Endothelial cell of umbilical vein (primary cell): ENCODE measurements at regions not wholly inside any gene's neighbourhood (a gene's known extent, or its start where the extent isn't known, plus 50 kb on each side); places are given as distances from the start of the nearest gene placed in this dataset.

Experiments
- BruUV-seq: library from RNA; stranded (reverse); fragments of 400-500 nt; replicated peaks from 2 replicates; lab custom pipeline; 2021; lab: Mats Ljungman, UMichigan
- CTCF ChIA-PET: fragments of 300-600, 350-600 bp; sonication (Branson Sonifier 250); formaldehyde crosslinking; loops from one replicate; lab custom pipeline; 2021; ENCODE audit warnings: antibody characterized with exemption, inconsistent platforms; lab: Charles Lee
- POLR2A ChIA-PET: fragments of 300-600, 350-600 bp; sonication (Branson Sonifier 250); formaldehyde crosslinking; loops from one replicate; lab custom pipeline; 2021; ENCODE audit warnings: antibody characterized with exemption, inconsistent platforms; lab: Charles Lee
- DNase-seq: peaks from one replicate; pipeline ENCODE4 v3.0.0-alpha.2; 2011; ENCODE audit warnings: low read depth, low spot score
- FAIRE-seq: peaks from 2 replicates; lab custom pipeline; 2011; peaks lifted over from hg19 to GRCh38; lab: Jason Lieb, UNC
- H2AFZ ChIP-seq: 2 replicates; pipeline ENCODE4 v1.6.0; 2012; ENCODE audit warnings: low read depth, low read length, control low read depth, inconsistent platforms
- H3K27ac ChIP-seq: 2 replicates; pipeline ENCODE4 v1.5.1; 2011; ENCODE audit warnings: low read depth, mild to moderate bottlenecking, control low read depth, low read length, moderate library complexity; ENCODE audit not compliant: insufficient read depth
- H3K27me3 ChIP-seq, 2 experiments: 2 replicates each; pipeline versions ENCODE4 v1.6.0 to v1.6.1; 2011; ENCODE audit warnings: low read length in 2 of 2, mixed read lengths in 1 of 2; ENCODE audit not compliant: control insufficient read depth in 2 of 2, insufficient read depth in 2 of 2
- H3K36me3 ChIP-seq, 2 experiments: 2 replicates in 1 of 2; 3 replicates in 1 of 2; pipeline ENCODE4 v1.5.1; 2011; ENCODE audit warnings: low read length in 2 of 2, mild to moderate bottlenecking in 1 of 2, moderate library complexity in 1 of 2; ENCODE audit not compliant: control insufficient read depth in 2 of 2, insufficient read depth in 2 of 2; ENCODE audit errors: extremely low read depth in 1 of 2
- H3K4me1 ChIP-seq: 3 replicates; pipeline ENCODE4 v1.5.1; 2011; ENCODE audit warnings: mild to moderate bottlenecking, low read length; ENCODE audit not compliant: control insufficient read depth, insufficient read depth; ENCODE audit errors: extremely low read depth
- H3K4me2 ChIP-seq: 2 replicates; pipeline ENCODE4 v1.6.1; 2011; ENCODE audit warnings: low read length, control low read depth, mixed read lengths; ENCODE audit not compliant: insufficient read depth
- H3K4me3 ChIP-seq, 3 experiments: fragments of 200-600 bp in 1 of 3; sonication (generic), shearing (Covaris generic) in 1 of 3; replicated peaks in 1 of 3; 2 replicates each; pipeline ENCODE4 v1.5.1; 2011 to 2016; ENCODE audit warnings: control low read depth in 3 of 3, low read length in 3 of 3, mild to moderate bottlenecking in 2 of 3, inconsistent platforms in 1 of 3, low read depth in 1 of 3, moderate library complexity in 1 of 3; ENCODE audit not compliant: insufficient read depth in 1 of 3
- H3K79me2 ChIP-seq: 2 replicates; pipeline ENCODE4 v1.6.0; 2012; ENCODE audit warnings: low read length, inconsistent platforms; ENCODE audit not compliant: control insufficient read depth, insufficient read depth
- H3K9ac ChIP-seq: replicated peaks from 2 replicates; pipeline ENCODE3; 2011; ENCODE audit warnings: low read length, control low read depth; ENCODE audit not compliant: insufficient read depth; ENCODE audit errors: extremely low read depth
- H3K9me1 ChIP-seq: replicated peaks from 3 replicates; pipeline ENCODE4 v1.6.0; 2011; ENCODE audit warnings: mild to moderate bottlenecking, low read length; ENCODE audit not compliant: control insufficient read depth, insufficient read depth; ENCODE audit errors: extremely low read depth
- H3K9me3 ChIP-seq: replicated peaks from 2 replicates; pipeline ENCODE4 v1.5.1; 2012; ENCODE audit warnings: low read length, inconsistent platforms; ENCODE audit not compliant: control insufficient read depth, insufficient read depth
- H4K20me1 ChIP-seq: replicated peaks from 2 replicates; pipeline ENCODE3; 2011; ENCODE audit warnings: mild to moderate bottlenecking, low read length; ENCODE audit not compliant: control insufficient read depth, insufficient read depth; ENCODE audit errors: extremely low read depth
- CTCF ChIP-seq, 2 donors: IDR thresholded peaks; 1 replicate in 1 of 2; 2 replicates in 1 of 2; pipeline ENCODE4 v1.5.1; 2011; ENCODE audit warnings: low read length in 2 of 2, mild to moderate bottlenecking in 2 of 2, moderate library complexity in 2 of 2, control low read depth in 1 of 2, inconsistent platforms in 1 of 2, low read depth in 1 of 2; ENCODE audit not compliant: insufficient read depth in 1 of 2; ENCODE audit errors: extremely low read depth in 1 of 2
- EZH2 ChIP-seq: IDR thresholded peaks from 2 replicates; pipeline ENCODE4 v1.6.1; 2012; ENCODE audit warnings: borderline replicate concordance, low read depth, mild to moderate bottlenecking, moderate library complexity, low read length, inconsistent platforms; ENCODE audit not compliant: severe bottlenecking
- GATA2 ChIP-seq: IDR thresholded peaks from 2 replicates; pipeline ENCODE4 v1.7.0; 2011; ENCODE audit warnings: low read depth, mild to moderate bottlenecking, moderate library complexity, mixed read lengths, low read length; ENCODE audit not compliant: insufficient read length, insufficient read depth
- JUN ChIP-seq: IDR thresholded peaks from 2 replicates; pipeline ENCODE4 v1.6.1; 2011; ENCODE audit warnings: borderline replicate concordance, low read depth; ENCODE audit not compliant: insufficient read length, insufficient read depth
- MYC ChIP-seq: IDR thresholded peaks from one replicate; pipeline ENCODE4 v1.6.1; 2011; ENCODE audit warnings: mild to moderate bottlenecking, low read depth, low read length
- POLR2A ChIP-seq: IDR thresholded peaks from 2 replicates; pipeline ENCODE4 v1.6.1; 2012; ENCODE audit warnings: low read depth, mild to moderate bottlenecking, control low read depth, low read length
- POLR2AphosphoS5 ChIP-seq: IDR thresholded peaks from 2 replicates; pipeline ENCODE4 v1.6.1; 2012; ENCODE audit warnings: low read depth, mild to moderate bottlenecking, control low read depth, low read length, moderate library complexity; ENCODE audit not compliant: insufficient read depth
- dilution Hi-C: fragments of 300-500 bp; cut with MboI; formaldehyde crosslinking; loops from one replicate; pipeline ENCODE4 v1.15.0; 2019; ENCODE audit warnings: low sequenced_read_pairs; ENCODE audit not compliant: extremely low pct_ligation_motif_present
- intact Hi-C: fragments of 100-400 bp; cut with micrococcal nuclease; formaldehyde crosslinking; loops from one replicate; pipeline ENCODE4 v1.10.0; 2022

GRCh38 chr5:66307647-66308241 is 163.6 kb downstream of the SREK1 start:
- Histone ChIP-seq H2AFZ (no peak overlapping the region), H3K27ac (no peak overlapping the region), H3K79me2 (no peaks in the 10 kb centered on the region), H3K36me3 (no peaks in the 10 kb centered on the region), H3K9me3 (no peaks in the 10 kb centered on the region), H3K4me1 (peaks cover 4% of the 10 kb centered on the region), H4K20me1 (no peaks in the 10 kb centered on the region), H3K27me3 (peaks cover 7 to 14% of the 10 kb centered on the region in 2 experiments), H3K9me1 (no peaks in the 10 kb centered on the region), H3K9ac (no peak overlapping the region), H3K4me2 (no peak overlapping the region), H3K4me3 (no peak overlapping the region)
- peak; percentile 69 for DNase-seq
- intact Hi-C loops (loop anchor here (1.0 to 5.0 kb wide), 6 partner anchors 191 to 902 kb away; partner anchors contain the start of gene MAST4), dilution Hi-C loops (no loop called here)
- POLR2A ChIA-PET: no interaction called here
- TF ChIP-seq EZH2 (no peak), JUN (no peak), CTCF (IDR thresholded peaks at IDR 0.05; ENCODE audit: extremely low read depth in 1 of 2, insufficient read depth in 1 of 2, low read depth in 1 of 2, low read length in 2 of 2) (peak; percentile 56 to 69), MYC (no peak), GATA2 (no peak), POLR2A (no peak), POLR2AphosphoS5 (no peak)
- CTCF ChIA-PET: interaction anchor here (0.7 to 5.1 kb wide), 15 partner anchors 9 to 1964 kb away, joined by 3 to 253 read pairs (median 6); no protein-coding TSS in a partner anchor
- no TSS peak for BruUV-seq
- peak; percentile 63 for FAIRE-seq
